ENCODE measurements at regions not wholly inside any gene's neighbourhood (a gene's known extent, or its start where the extent isn't known, plus 50 kb on each side); places are given as distances from the start of the nearest gene placed in this dataset.
A peak's percentile ranks its signal among the peaks of the same experiment; 100 is the strongest.

DNA sequence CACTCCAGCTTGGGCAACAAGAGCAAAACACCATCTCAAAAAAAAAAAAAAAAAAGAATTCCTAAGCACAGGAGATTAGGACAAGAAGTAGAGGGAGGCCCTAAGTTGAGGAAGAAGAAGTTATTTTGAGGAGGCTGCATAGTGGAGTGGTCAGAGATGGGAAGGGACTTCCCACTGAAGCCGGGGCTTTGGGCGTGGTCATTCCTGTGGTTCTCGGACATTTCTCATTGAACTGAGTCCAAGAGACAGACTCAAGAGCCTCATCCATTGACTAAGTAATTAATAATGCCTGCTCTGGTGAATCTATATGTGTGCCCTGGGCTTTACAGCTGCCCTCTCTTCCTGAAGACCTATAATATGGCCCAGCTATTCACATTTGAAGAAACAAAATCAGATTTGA is 53.2 kb upstream of the FTH1 start:
- TF ChIP-seq, protein P1, sequence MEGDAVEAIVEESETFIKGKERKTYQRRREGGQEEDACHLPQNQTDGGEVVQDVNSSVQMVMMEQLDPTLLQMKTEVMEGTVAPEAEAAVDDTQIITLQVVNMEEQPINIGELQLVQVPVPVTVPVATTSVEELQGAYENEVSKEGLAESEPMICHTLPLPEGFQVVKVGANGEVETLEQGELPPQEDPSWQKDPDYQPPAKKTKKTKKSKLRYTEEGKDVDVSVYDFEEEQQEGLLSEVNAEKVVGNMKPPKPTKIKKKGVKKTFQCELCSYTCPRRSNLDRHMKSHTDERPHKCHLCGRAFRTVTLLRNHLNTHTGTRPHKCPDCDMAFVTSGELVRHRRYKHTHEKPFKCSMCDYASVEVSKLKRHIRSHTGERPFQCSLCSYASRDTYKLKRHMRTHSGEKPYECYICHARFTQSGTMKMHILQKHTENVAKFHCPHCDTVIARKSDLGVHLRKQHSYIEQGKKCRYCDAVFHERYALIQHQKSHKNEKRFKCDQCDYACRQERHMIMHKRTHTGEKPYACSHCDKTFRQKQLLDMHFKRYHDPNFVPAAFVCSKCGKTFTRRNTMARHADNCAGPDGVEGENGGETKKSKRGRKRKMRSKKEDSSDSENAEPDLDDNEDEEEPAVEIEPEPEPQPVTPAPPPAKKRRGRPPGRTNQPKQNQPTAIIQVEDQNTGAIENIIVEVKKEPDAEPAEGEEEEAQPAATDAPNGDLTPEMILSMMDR (IDR thresholded peaks at IDR 0.05) = no peak
- Histone ChIP-seq H3K4me3 (no peak overlapping the region), H3K36me3 (no peaks in the 10 kb centered on the region), H3K9me3 (peaks cover 0 to 11% (median 5%) of the 10 kb centered on the region in 3 donors), H3K27me3 (no peaks in the 10 kb centered on the region), H3K27ac (no peak overlapping the region), H3K4me1 (no peaks in the 10 kb centered on the region)
- intact Hi-C loops (cut with DNase I; ENCODE audit: low total_unique reads) = no loop called here
- no peak for DNase-seq

GRCh38 chr11:62018981-62019664 is 51.7 kb upstream of the FTH1 start:
- no peak overlapping the region for H3K27ac ChIP-seq
- no peaks in the 10 kb centered on the region for H3K27me3 ChIP-seq
- intact Hi-C loops (cut with DNase I; ENCODE audit: low total_unique reads) = no loop called here
- no peak overlapping the region for H3K4me3 ChIP-seq
- peaks cover 0 to 11% (median 5%) of the 10 kb centered on the region in 3 donors for H3K9me3 ChIP-seq
- H3K36me3 ChIP-seq = no peaks in the 10 kb centered on the region
- no peak for DNase-seq
- TF ChIP-seq, protein P1 (IDR thresholded peaks at IDR 0.05) = no peak
- no peaks in the 10 kb centered on the region for H3K4me1 ChIP-seq

- intact Hi-C loops (cut with DNase I; ENCODE audit: low total_unique reads) = no loop called here
- H3K27me3 ChIP-seq = no peaks in the 10 kb centered on the region
- H3K4me3 ChIP-seq = no peak overlapping the region
- H3K4me1 ChIP-seq = no peaks in the 10 kb centered on the region
- TF ChIP-seq, protein P1 (IDR thresholded peaks at IDR 0.05) = no peak
- DNase-seq = peak in 1 of 2 donors; percentile 34
- no peaks in the 10 kb centered on the region for H3K36me3 ChIP-seq
- no peak overlapping the region for H3K27ac ChIP-seq
- peaks cover 0 to 11% (median 5%) of the 10 kb centered on the region in 3 donors for H3K9me3 ChIP-seq
Observed at GRCh38 chr11:62017878-62018655, 50.6 kb upstream of the FTH1 start.

Measured in tibial artery (tissue), 4 donors.